ENCODE measurements at regions not wholly inside any gene's neighbourhood (a gene's known extent, or its start where the extent isn't known, plus 50 kb on each side); places are given as distances from the start of the nearest gene placed in this dataset.

GRCh38 chr7:67387851-67388250, 391.2 kb downstream of the TYW1 start:
- H3K36me3 Mint-ChIP-seq, result no peaks in the 10 kb centered on the region
- Histone ChIP-seq H3K27ac (ENCODE audit: low read length) (no peak overlapping the region), H3K36me3 (ENCODE audit: control insufficient read depth in 2 of 2, extremely low read depth in 1 of 2, insufficient read depth in 1 of 2, low read length in 1 of 2) (no peaks in the 10 kb centered on the region), H3K27me3 (replicated peaks in 1 of 2; ENCODE audit: control insufficient read depth in 2 of 2, extremely low read depth in 1 of 2, insufficient read depth in 2 of 2, low read length in 1 of 2) (peaks cover 0 to 11% of the 10 kb centered on the region in 2 experiments), H3K9me3 (no peaks in the 10 kb centered on the region), H3K4me3 (ENCODE audit: control insufficient read depth in 1 of 2, extremely low read depth in 1 of 2, low read length in 1 of 2) (no peak overlapping the region), H3K4me1 (ENCODE audit: control insufficient read depth in 1 of 2, extremely low read depth in 1 of 2, insufficient read depth in 2 of 2, low read length in 2 of 2) (no peaks in the 10 kb centered on the region)
- H3K27ac Mint-ChIP-seq, result no peak overlapping the region
- H3K4me1 Mint-ChIP-seq, result no peaks in the 10 kb centered on the region
- DNase-seq (no peak), ATAC-seq (replicated peaks in 1 of 4) (no peak)
- POLR2A ChIA-PET, result no interaction called here
- CTCF ChIA-PET, result interaction anchor here in 1 of 2 donors (0.6 to 0.9 kb wide), 3 partner anchors 11 to 992 kb away, joined by 3 to 9 read pairs (median 6); no protein-coding TSS in a partner anchor
- no peaks in the 10 kb centered on the region for H3K9me3 Mint-ChIP-seq
- no peak overlapping the region for H3K4me3 Mint-ChIP-seq
- WGBS (ENCODE audit: insufficient coverage), result 50% methylated on average over 2 of the region's 4 CpGs
- peaks cover 3 to 13% of the 10 kb centered on the region in 2 donors for H3K27me3 Mint-ChIP-seq

DNA sequence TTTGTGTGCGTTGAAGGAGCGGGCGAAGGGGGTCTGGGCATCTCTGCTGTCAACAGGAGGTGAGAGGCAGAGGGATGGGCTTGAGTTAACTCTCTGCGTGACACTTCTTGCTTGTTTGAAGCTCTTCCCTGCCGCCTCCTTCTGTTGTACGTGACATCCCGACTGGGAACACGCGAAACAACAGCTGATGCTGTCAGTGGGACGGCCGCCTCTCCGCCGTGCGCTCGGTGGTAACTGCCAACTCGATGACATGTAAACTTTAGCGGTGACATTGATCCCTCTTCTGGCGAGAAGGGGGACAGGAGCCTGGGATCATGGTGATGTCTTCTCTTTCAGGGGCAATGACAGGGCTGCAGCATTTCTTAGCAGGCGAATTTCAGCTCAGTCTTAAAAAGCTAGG, 394.5 kb downstream of the TYW1 start:
- H3K9me3 Mint-ChIP-seq, result no peaks in the 10 kb centered on the region
- ATAC-seq (replicated peaks in 1 of 4) (no peak), DNase-seq (no peak)
- ChIA-PET POLR2A (no interaction called here), CTCF (no interaction called here)
- WGBS (ENCODE audit: insufficient coverage), result 87% methylated on average over 18 of the region's 19 CpGs
- Histone ChIP-seq H3K4me3 (ENCODE audit: control insufficient read depth in 1 of 2, extremely low read depth in 1 of 2, low read length in 1 of 2) (no peak overlapping the region), H3K27me3 (replicated peaks in 1 of 2; ENCODE audit: control insufficient read depth in 2 of 2, extremely low read depth in 1 of 2, insufficient read depth in 2 of 2, low read length in 1 of 2) (peaks cover 0 to 11% of the 10 kb centered on the region in 2 experiments), H3K4me1 (ENCODE audit: control insufficient read depth in 1 of 2, extremely low read depth in 1 of 2, insufficient read depth in 2 of 2, low read length in 2 of 2) (no peaks in the 10 kb centered on the region), H3K27ac (ENCODE audit: low read length) (no peak overlapping the region), H3K9me3 (no peaks in the 10 kb centered on the region), H3K36me3 (ENCODE audit: control insufficient read depth in 2 of 2, extremely low read depth in 1 of 2, insufficient read depth in 1 of 2, low read length in 1 of 2) (no peaks in the 10 kb centered on the region)
- H3K27ac Mint-ChIP-seq, result no peak overlapping the region
- no peaks in the 10 kb centered on the region for H3K4me1 Mint-ChIP-seq
- H3K36me3 Mint-ChIP-seq, result no peaks in the 10 kb centered on the region
- peaks cover 3 to 13% of the 10 kb centered on the region in 2 donors for H3K27me3 Mint-ChIP-seq
- H3K4me3 Mint-ChIP-seq, result no peak overlapping the region

DNA sequence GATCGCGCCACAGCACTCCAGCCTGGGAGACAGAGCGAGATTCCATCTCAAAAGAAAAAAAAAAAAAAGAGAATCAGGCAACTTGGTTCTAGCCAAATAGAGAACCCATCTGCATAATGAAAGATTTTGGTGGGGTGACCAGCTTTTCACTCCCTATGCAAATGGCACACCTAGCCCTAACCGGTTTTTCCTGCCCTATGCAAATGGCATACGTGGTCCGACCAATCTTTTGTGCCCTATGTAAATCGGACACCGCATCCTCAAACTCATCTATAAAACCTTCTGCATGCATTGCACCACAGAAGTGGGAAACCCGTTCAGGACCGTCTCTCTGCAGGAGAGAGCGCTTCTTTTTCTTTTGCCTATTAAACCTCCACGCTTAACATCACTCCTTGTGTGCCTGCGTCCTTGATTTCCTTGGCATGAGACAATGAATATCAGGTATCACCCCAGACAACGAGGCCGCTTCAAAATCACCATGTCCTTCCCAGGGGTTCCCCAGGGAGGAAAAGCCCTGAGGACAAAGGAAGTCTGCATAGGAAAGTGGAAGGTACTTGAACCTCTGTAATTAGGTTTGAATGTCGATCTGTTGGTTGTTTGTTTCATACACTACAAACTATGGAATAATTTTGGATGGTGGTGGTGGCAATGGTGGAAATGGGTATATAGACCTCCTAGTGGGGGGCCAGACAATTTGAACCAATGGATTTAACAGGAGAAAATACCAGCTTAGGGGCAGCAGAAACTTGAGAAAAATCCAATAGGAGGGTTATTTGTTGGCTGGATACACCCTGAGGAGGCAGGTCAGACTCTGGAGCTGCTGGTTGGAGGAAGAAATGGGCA, 396.2 kb downstream of the TYW1 start:
- H3K36me3 Mint-ChIP-seq, result no peaks in the 10 kb centered on the region
- ATAC-seq (replicated peaks in 1 of 4) (no peak), DNase-seq (no peak)
- no peak overlapping the region for H3K27ac Mint-ChIP-seq
- H3K36me3 ChIP-seq (ENCODE audit: control insufficient read depth in 2 of 2, extremely low read depth in 1 of 2, insufficient read depth in 1 of 2, low read length in 1 of 2), result no peaks in the 10 kb centered on the region
- H3K4me3 Mint-ChIP-seq, result no peak overlapping the region
- no peaks in the 10 kb centered on the region for H3K9me3 ChIP-seq
- H3K4me1 Mint-ChIP-seq, result no peaks in the 10 kb centered on the region
- ChIA-PET POLR2A (interaction anchor here in 1 of 2 donors (0.7 kb wide), 1 partner anchor 507 kb away, joined by 6 read pairs; no protein-coding TSS in a partner anchor), CTCF (interaction anchor here in 1 of 2 donors (0.8 kb wide), 1 partner anchor 276 kb away, joined by 3 read pairs; no protein-coding TSS in a partner anchor)
- peaks cover 0 to 4% (median 3%) of the 10 kb centered on the region in 3 donors for H3K9me3 Mint-ChIP-seq
- no peak overlapping the region for H3K27ac ChIP-seq (ENCODE audit: low read length)
- H3K4me1 ChIP-seq (ENCODE audit: control insufficient read depth in 1 of 2, extremely low read depth in 1 of 2, insufficient read depth in 2 of 2, low read length in 2 of 2), result no peaks in the 10 kb centered on the region
- H3K4me3 ChIP-seq (ENCODE audit: control insufficient read depth in 1 of 2, extremely low read depth in 1 of 2, low read length in 1 of 2), result no peak overlapping the region
- WGBS (ENCODE audit: insufficient coverage), result 64% methylated on average over 8 of the region's 16 CpGs
- H3K27me3 ChIP-seq (replicated peaks in 1 of 2; ENCODE audit: control insufficient read depth in 2 of 2, extremely low read depth in 1 of 2, insufficient read depth in 2 of 2, low read length in 1 of 2), result peaks cover 0 to 9% of the 10 kb centered on the region in 2 experiments
- H3K27me3 Mint-ChIP-seq, result peaks cover under 1 to 8% of the 10 kb centered on the region in 2 donors

DNA sequence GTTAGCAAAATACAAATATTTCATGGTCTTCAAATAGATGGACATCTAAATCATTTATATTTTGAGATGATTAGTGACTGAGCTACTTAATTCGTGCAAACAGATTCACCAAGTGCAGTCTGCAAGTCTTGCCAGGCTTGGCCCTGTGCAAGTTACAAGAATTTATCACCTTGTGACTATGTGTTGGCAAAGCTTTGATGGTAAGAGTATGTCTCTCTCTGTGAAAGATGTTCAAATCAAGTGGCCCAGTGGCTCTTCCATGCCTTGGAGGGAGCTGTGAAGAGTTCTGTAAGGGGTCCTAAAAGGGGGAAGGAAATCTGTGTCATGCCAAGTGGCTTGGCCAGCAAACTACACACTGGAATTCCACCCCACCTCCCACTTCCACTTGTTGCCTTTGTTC, 397.3 kb downstream of the TYW1 start:
- Histone ChIP-seq H3K9me3 (no peaks in the 10 kb centered on the region), H3K4me1 (ENCODE audit: control insufficient read depth in 1 of 2, extremely low read depth in 1 of 2, insufficient read depth in 2 of 2, low read length in 2 of 2) (no peaks in the 10 kb centered on the region), H3K4me3 (ENCODE audit: control insufficient read depth in 1 of 2, extremely low read depth in 1 of 2, low read length in 1 of 2) (no peak overlapping the region), H3K36me3 (ENCODE audit: control insufficient read depth in 2 of 2, extremely low read depth in 1 of 2, insufficient read depth in 1 of 2, low read length in 1 of 2) (no peaks in the 10 kb centered on the region), H3K27me3 (replicated peaks in 1 of 2; ENCODE audit: control insufficient read depth in 2 of 2, extremely low read depth in 1 of 2, insufficient read depth in 2 of 2, low read length in 1 of 2) (peaks cover 0 to 4% of the 10 kb centered on the region in 2 experiments), H3K27ac (ENCODE audit: low read length) (no peak overlapping the region)
- no peak for DNase-seq
- no peaks in the 10 kb centered on the region for H3K4me1 Mint-ChIP-seq
- H3K27me3 Mint-ChIP-seq, result peaks cover 0 to 8% of the 10 kb centered on the region in 2 donors
- no CpG with 5 or more reads among the region's 1 CpG for WGBS (ENCODE audit: insufficient coverage)
- ChIA-PET CTCF (no interaction called here), POLR2A (no interaction called here)
- no peak overlapping the region for H3K27ac Mint-ChIP-seq
- peaks cover 0 to 12% (median 9%) of the 10 kb centered on the region in 3 donors for H3K9me3 Mint-ChIP-seq
- H3K36me3 Mint-ChIP-seq, result no peaks in the 10 kb centered on the region
- ATAC-seq (replicated peaks in 1 of 4), result no peak
- H3K4me3 Mint-ChIP-seq, result no peak overlapping the region

GRCh38 chr7:67398916-67399315, 402.3 kb downstream of the TYW1 start:
- no peak overlapping the region for H3K27ac Mint-ChIP-seq

GRCh38 chr7:67401492-67401891, 404.9 kb downstream of the TYW1 start:
- Mint-ChIP-seq H3K36me3 (no peaks in the 10 kb centered on the region), H3K27ac (no peak overlapping the region), H3K4me1 (no peaks in the 10 kb centered on the region), H3K27me3 (peaks cover 0 to 10% of the 10 kb centered on the region in 2 donors), H3K4me3 (no peak overlapping the region), H3K9me3 (peaks cover 13 to 16% (median 16%) of the 10 kb centered on the region in 3 donors)
- Histone ChIP-seq H3K36me3 (ENCODE audit: control insufficient read depth in 2 of 2, extremely low read depth in 1 of 2, insufficient read depth in 1 of 2, low read length in 1 of 2) (no peaks in the 10 kb centered on the region), H3K27ac (ENCODE audit: low read length) (no peak overlapping the region), H3K4me1 (ENCODE audit: control insufficient read depth in 1 of 2, extremely low read depth in 1 of 2, insufficient read depth in 2 of 2, low read length in 2 of 2) (no peaks in the 10 kb centered on the region), H3K4me3 (ENCODE audit: control insufficient read depth in 1 of 2, extremely low read depth in 1 of 2, low read length in 1 of 2) (no peak overlapping the region), H3K27me3 (replicated peaks in 1 of 2; ENCODE audit: control insufficient read depth in 2 of 2, extremely low read depth in 1 of 2, insufficient read depth in 2 of 2, low read length in 1 of 2) (no peaks in the 10 kb centered on the region), H3K9me3 (no peaks in the 10 kb centered on the region)
- ChIA-PET POLR2A (interaction anchor here in 1 of 2 donors (0.6 kb wide), 1 partner anchor 18 kb away, joined by 4 read pairs; no protein-coding TSS in a partner anchor), CTCF (no interaction called here)
- 100% methylated on average over 1 of the region's 3 CpGs for WGBS (ENCODE audit: insufficient coverage)
- ATAC-seq (replicated peaks in 1 of 4) (no peak), DNase-seq (no peak)

More at GRCh38 chr7:67398916-67399315, 402.3 kb downstream of the TYW1 start:
- Histone ChIP-seq H3K4me1 (ENCODE audit: control insufficient read depth in 1 of 2, extremely low read depth in 1 of 2, insufficient read depth in 2 of 2, low read length in 2 of 2) (no peaks in the 10 kb centered on the region), H3K27me3 (replicated peaks in 1 of 2; ENCODE audit: control insufficient read depth in 2 of 2, extremely low read depth in 1 of 2, insufficient read depth in 2 of 2, low read length in 1 of 2) (no peaks in the 10 kb centered on the region), H3K27ac (ENCODE audit: low read length) (no peak overlapping the region), H3K4me3 (ENCODE audit: control insufficient read depth in 1 of 2, extremely low read depth in 1 of 2, low read length in 1 of 2) (no peak overlapping the region), H3K9me3 (no peaks in the 10 kb centered on the region), H3K36me3 (ENCODE audit: control insufficient read depth in 2 of 2, extremely low read depth in 1 of 2, insufficient read depth in 1 of 2, low read length in 1 of 2) (no peaks in the 10 kb centered on the region)
- peaks cover 9 to 16% (median 13%) of the 10 kb centered on the region in 3 donors for H3K9me3 Mint-ChIP-seq
- ATAC-seq (replicated peaks in 1 of 4), result no peak
- WGBS (ENCODE audit: insufficient coverage), result 88% methylated on average over 4 of the region's 7 CpGs
- DNase-seq, result no peak
- H3K4me1 Mint-ChIP-seq, result no peaks in the 10 kb centered on the region
- ChIA-PET POLR2A (no interaction called here), CTCF (interaction anchor here in 1 of 2 donors (0.6 kb wide), 1 partner anchor 11 kb away, joined by 6 read pairs; no protein-coding TSS in a partner anchor)
- no peak overlapping the region for H3K4me3 Mint-ChIP-seq
- H3K36me3 Mint-ChIP-seq, result no peaks in the 10 kb centered on the region
- H3K27me3 Mint-ChIP-seq, result peaks cover 0 to 10% of the 10 kb centered on the region in 2 donors
